GM19467 (cell line): ENCODE measurements at regions not wholly inside any gene's neighbourhood (a gene's known extent, or its start where the extent isn't known, plus 50 kb on each side); places are given as distances from the start of the nearest gene placed in this dataset.
"Not testable (repeated sequence)": the region's sequence is repeated elsewhere in the genome, so short reads cannot be mapped to it uniquely, and the experiment has no call there.

Source experiments
- ATAC-seq: cut with Tn5 transposase; IDR thresholded peaks from one replicate; pipeline ENCODE4 v1.9.1; 2021; ENCODE audit warnings: mild to moderate bottlenecking, moderate library complexity; ENCODE audit not compliant: unreplicated experiment

DNA sequence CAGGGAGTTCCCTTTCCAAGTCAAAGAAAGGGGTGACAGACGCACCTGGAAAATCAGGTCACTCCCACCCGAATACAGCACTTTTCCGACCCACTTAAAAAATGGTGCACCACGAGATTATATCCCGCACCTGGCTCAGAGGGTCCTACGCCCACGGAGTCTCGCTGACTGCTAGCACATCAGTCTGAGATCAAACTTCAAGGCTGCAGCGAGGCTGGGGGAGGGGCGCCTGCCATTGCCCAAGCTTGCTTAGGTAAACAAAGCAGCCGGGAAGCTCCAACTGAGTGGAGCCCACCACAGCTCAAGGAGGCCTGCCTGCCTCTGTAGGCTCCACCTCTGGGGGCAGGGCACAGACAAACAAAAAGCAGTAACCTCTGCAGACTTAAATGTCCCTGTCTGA is 277.8 kb upstream of the ARHGAP42 start:
- not testable (repeated sequence) for ATAC-seq

DNA sequence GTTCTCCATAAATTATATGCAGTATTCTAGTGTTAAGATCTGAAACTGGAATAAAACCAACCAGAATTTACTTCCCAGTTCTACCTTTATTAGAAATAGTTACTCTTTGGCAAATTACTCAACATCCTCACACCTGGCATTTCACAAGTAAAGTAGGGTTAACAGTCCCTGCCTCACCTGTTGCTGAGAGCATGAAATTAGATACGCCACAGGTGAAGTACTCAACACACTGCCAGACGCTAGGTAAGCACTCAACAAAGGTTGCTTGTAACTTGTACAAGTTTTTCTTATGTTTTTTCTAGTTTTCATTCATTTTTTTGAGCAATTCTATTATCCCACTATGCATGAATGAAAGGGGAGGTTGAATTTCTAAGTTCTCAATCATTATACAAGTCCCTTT is 267.6 kb upstream of the ARHGAP42 start:
- ATAC-seq: no peak

DNA sequence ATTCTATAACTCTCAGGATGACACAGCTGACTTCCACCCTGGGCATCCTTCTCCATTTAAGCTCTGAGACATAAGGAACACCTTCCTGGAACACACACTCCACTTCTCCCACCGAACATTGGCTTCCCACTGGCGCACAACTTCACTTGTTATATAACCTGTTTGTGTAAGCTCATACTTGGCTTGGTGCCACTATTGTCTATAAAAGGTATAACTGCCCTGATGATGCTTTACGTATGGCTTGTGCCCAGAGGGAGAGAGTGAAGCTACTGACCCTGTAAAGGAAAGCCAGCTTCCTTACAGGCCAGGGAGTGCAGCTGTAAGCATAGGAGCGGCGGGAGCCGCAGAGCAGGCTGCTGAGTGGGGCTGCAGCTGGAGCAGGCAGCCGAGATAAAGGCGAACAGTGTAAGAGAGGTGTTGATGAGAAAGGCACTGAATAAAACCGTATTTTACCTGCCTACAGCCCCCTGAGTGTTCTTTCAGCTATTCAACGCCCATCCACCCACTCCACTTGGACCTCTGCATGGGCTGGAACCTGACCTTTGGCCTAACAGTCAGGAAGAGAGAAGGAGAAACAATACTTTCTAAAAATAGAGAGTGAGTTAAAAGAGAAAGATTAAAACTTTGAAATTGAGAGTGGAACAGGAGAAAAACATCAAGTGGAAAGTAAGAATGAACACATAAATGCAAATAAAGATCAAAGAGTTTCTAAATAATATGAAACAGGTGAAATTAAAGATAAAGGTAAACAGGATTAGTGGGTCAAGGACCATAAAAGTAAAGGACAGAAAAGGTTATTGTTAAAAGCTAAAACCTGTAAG is 252.1 kb upstream of the ARHGAP42 start:
- ATAC-seq: no peak

DNA sequence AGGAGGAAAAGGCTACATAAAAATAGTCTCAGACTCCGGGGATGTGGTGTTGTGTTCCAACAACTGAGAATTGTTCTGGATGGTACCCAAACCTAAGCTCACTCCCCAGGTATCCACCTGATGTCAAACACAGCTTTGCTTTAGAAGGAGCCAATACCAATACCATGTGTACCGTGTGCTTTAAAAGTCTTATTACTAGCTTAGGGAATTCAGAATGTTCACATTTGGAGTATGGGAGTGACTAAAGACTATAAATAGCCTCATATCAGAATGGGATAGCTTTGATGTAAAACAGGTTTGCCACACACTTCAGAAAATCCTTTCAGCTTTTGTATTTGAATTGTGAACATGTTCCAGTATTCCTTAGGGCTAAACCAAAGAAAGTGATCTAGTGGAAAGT is 248.7 kb upstream of the ARHGAP42 start:
- ATAC-seq: no peak

DNA sequence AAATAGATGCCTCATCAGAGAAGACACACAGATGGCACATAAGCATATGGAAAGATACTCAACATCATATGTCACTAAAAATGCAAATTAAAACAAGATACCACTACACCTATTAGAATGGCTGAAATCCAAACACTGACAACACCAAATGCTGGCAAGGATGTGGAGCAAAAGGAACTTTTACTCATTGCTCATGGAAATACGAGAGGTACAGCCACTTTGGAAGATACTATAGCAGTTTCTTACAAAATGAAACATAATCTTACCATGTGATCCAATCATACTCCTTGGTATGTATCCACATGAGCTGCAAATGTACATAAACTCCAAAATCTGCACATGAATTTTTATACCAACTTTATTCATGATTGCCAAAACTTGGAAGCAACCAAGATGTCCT is 246.0 kb upstream of the ARHGAP42 start:
- no peak for ATAC-seq

DNA sequence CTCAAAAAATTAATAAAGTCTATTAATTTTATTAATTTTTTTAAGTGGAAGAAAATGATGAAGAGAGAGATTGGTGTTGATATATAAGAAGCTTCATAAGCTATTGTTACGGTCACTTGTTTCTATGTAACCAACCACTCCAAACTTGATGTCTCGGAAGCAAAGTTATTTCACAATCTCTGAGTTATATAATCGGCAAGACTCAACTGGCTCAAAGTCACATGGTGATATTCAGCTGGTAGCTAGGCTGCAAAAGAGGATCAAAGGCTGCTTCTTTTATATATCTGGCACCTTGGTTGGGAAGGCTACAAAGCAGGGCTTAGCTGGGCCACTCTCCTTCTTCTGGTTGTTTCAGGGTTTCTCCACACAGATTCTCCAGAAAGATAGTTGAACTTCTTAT is 245.1 kb upstream of the ARHGAP42 start:
- ATAC-seq: no peak

DNA sequence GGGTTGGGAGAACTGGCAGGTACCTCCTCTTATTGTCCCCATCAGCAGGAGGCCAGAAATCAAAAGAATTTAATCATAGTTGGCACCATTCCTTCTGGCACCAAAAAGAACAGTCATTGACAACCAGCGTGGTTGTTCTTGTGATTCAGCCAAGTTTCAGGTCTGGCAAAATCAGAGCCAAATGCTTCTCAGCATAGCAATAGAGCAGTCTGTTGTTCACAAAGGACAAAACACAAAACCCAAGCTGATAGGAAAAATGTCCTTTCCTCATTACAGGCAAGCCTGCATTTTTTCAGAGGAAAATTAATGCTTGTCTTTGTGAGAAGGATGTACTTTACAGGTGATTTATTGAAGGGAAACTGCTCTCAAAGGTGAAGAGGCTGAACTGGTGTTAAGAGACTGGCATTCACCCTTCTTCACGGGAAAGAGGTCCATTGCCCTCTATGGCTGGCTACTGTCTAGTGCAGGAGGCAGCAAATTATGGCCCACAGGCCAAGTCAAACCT is 241.8 kb upstream of the ARHGAP42 start:
- ATAC-seq: no peak

DNA sequence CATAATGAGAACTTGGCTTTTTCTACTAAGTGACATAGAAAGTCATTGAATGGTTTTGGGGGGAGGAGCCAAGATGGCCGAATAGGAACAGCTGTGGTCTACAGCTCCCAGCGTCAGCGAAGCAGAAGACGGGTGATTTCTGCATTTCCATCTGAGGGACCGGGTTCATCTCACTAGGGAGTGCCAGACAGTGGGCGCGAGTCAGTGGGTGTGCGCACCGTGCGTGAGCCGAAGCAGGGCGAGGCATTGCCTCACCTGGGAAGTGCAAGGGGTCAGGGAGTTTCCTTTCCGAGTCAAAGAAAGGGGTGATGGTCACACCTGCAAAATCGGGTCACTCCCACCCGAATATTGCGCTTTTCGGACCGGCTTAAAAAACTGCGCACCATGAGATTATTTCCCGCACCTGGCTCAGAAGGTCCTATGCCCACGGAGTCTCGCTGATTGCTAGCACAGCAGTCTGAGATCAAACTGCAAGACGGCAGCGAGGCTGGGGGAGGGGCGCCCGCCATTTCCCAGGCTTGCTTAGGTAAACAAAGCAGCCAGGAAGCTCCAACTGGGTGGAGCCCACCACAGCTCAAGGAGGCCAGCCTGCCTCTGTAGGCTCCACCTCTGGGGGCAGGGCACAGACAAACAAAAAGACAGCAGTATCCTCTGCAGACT is 235.2 kb upstream of the ARHGAP42 start:
- not testable (repeated sequence) for ATAC-seq

DNA sequence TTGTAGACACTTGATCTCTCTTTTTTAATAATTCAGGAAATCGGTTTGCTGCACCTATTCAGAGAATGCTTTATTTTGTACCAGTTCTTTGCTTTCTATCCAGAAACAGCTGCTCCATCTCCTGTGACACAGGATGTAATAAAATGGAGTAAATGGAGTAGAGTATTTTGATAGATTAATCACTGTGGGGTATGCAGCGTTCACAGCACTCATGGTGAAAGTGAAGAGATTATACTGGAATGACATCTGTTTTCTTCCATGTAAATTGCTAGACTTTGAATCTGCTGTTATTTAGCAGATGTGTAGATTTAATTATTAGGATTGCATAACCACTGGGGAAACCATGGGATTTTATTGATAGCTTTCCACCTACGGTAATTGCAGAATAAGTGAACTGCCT is 227.3 kb upstream of the ARHGAP42 start:
- ATAC-seq: no peak

DNA sequence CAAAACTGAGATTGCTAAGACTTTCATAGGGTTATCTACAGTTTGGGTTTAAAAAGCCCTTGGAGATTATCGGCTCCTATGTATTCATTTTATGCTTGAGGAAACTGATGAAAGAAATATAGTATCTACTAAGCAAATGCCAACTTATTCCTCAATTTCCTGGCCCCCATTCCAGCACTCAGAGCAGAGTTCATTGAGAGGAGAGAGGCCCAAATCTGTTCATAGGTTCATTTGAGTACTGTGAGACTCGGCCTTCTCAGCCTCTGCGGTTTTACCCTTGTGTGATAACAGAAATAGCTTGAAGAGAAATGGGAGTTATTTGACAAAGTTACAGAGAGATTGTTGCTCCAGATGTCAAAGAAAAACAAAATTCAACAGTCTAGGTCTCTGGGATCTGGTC is 226.7 kb upstream of the ARHGAP42 start:
- no peak for ATAC-seq

DNA sequence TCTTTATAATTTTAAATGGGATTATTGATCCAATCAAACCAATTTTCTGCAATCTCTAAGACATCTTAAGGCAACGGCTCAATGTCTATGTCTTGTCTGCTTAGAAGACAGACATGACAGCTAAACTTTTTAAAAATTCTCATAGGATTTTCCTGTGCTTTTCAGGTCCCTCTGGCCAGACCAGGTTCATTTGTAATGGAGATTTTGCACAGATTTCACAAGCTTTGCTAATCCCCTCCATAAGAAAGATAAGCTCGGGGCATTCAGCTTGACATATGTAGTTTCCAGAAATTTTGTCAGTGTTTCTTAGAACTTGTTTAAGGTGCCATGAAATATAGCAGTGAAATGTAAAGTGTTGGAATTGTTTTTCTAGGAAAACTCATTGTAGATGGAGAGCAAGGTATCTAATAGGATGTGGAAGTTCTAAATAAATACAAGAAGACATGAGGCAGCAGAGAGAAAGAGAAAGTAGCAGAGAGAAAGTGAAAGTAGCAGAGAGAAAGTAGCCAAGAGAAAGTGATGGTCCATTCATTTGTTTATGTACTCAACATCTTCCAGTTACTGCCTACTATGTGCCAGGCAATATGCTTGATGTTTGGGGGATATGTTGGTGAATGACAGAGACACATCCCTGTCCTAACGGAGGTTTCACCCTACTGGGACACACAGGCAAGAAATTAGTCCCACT is 219.1 kb upstream of the ARHGAP42 start:
- ATAC-seq: no peak

DNA sequence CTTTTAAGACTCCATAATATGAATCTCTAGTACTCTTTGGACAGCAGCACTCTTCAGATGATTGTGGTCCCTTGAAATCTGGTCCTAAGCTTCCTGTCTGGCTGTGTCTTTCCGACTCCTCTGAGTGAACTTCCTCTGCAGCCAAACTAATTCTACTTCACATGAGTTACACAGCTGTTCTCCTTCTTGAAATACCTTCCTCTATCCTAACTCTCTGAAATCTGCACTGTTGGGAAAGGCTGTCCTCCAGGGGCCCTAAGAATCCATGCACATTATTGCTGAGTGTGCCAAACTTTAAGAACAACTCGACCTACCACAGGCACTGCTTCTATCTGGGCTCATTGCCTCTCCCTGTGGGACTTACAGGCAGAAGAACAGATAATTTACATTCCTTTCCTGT is 217.3 kb upstream of the ARHGAP42 start:
- no peak for ATAC-seq

DNA sequence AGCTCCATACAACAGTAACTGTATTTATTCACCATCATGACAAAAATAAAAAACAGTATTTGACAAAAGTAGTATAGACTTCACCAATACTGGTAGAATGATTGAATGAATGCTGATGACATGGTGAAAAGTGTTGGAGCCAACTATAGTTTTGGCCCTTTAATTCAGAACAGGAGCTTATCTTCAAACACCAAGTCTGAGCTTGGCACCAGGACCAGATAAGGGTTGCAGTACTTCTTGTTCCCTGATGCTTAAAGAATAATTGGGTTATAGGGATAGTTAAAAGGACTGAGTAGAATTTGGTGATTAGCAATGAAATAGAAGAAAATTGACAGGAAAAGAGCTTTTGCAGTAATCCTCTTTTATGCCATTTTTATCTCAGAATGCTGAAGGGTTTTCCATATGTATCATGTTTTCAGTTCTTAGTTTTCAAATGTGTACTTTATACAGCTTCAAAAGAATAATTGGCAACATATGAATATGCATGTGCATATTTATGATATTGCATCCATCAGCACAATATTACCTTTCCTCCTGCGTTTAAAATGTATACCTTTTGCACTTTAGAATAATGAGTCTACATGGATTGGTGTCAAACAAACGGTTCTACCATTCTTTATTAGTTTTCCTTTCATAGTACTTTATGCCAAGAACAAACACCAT is 214.2 kb upstream of the ARHGAP42 start:
- ATAC-seq: no peak

DNA sequence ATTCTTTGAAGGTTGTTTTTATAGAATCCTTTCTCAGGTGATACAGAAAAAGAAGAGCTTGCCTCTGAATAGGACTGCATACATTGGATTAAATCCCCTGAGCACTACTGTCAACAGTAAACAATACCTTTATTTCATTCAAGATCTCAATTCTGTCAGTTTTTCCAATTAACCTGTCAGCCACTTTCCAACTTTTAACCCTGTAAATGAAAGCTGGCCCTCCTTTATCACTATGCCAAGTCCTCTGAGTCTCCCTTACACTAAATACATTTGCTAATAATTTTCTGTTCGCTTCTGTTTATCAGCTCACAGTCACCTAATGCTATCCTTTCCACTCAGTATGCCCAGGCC is 213.7 kb upstream of the ARHGAP42 start:
- no peak for ATAC-seq

DNA sequence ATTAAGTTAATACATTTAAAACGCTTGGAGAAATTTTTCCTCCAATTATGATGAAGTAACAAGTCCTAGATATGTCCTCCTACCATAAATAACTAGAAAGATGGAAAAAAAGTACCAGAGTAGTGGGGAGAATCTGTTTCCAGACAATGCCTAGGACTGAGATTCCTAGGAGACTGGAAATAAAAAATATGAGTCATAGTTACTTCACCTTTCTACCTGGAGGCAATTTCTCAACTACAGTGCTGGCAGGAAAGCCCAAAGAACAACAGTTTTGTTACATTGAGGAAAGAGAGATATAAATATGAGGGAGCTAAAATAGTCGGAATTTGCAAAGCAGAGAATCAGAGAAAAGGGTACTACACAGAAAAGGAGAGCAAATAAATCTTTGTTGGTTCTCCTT is 202.1 kb upstream of the ARHGAP42 start:
- ATAC-seq: no peak

DNA sequence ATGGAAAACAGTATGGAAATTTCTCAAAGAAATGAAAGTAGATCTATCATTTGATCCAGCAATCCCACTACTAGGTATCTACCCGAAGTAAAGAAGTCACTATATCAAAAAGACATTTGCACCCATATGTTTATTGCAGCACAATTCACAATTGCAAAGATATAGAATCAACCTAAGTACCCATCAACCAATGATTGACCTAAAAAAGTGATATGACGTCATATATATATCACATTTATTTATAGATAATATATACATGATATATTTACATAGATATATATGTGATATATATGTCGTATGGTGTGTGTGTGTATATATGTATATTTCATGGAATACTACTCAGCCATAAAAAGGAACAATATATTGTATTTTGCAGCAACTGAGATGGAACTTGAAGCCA is 188.3 kb upstream of the ARHGAP42 start:
- no peak for ATAC-seq

DNA sequence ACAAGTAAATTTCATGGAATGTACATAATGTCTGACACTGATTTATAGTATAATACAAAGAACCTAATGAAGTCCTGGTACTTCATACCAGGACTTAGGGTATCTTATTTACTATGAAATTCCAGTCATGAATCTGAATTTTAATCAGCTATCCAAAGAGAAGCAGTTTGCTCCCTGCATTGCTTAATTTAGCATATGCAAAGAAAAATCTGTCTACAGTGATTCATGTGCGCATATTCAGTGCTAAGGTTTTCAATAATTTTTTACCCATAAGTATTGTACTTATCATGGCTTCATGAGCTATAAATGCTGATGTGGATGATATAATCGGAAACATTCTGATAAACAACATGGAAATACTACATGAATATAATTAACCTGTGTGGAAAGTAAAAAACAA is 185.6 kb upstream of the ARHGAP42 start:
- ATAC-seq: no peak

DNA sequence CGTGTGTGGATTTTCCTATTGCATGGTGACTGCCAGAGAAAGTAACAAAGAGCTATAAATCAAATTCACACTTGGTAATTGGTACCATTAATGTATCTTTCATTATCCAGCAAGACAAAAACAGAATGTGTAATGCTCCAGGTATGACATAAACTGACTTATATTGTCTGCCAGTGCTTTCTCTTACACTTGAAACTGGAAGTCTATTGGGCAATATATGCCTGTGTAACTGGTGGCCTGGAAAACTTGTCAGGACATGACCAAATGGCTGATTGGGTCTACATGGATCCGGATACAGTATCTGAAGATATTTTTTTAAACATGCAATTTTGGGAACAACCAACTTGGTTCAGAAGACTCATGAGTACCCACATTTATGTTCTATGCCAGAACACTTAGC is 174.6 kb upstream of the ARHGAP42 start:
- ATAC-seq: no peak

DNA sequence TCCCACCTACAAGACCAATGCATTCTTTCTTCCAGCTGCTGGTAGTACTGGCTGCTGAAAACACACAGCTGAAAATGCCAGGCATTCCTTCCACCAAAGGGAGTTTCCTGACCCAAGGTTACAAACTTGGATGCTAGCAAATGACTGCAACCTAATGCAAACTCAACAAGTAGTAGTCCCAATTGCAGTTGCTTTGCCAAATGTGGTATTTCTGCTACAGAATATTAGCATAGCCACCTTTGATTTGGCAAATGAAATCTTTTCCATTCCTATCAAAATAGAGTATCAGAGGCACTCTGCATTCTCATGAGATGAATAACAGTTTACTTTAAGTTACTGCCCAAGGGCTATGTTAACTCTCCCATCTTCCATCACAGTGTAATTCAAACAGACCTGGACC is 172.0 kb upstream of the ARHGAP42 start:
- no peak for ATAC-seq

DNA sequence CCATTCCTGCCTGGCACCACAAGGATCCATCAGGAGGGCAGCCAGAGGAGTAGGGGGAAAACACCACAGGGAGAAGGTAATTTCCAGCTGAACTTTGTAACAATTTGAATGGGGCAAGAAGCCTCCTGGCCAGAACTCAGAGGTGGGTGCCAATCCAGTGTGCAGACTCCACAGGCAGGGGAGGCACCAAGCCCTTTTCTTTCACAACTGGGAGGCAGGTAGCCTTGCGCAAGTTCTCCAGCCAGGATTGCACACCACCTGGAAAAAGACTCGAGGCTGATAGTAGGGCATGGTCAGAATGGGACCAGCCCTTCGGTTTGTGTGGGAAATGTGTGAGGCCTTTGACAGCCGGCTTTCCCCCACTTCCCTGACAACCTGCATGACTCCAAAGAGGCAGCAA is 161.9 kb upstream of the ARHGAP42 start:
- ATAC-seq: no peak

DNA sequence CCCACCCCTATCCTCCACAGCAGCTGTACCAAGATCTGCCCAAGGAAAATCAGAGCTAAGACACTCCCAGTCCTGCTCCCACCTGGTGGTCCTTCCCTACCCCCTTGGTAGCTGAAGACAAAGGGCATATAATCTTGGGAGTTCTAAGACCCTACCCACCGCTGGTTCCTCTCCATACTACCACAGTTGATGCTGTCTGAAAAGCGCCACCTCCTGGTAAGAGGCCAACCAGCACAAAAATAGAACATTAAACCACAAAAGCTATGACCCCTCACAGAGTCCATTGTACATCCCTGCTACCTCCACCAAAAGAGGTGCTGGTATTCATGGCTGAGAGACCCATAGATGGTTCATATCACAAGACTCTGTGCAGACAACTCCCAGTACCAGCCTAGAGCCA is 161.5 kb upstream of the ARHGAP42 start:
- ATAC-seq: no peak
